OCI-LY7 (cell line): ENCODE measurements at regions not wholly inside any gene's neighbourhood (a gene's known extent, or its start where the extent isn't known, plus 50 kb on each side); places are given as distances from the start of the nearest gene placed in this dataset.

Source experiments
- CTCF ChIP-seq: fragments of 200-600 bp; sonication (generic); conservative IDR thresholded peaks from 2 replicates; pipeline ENCODE4 v1.5.1; 2014; ENCODE audit warnings: mild to moderate bottlenecking, antibody characterized with exemption, low read length, moderate library complexity, mixed read lengths
- EZH2phosphoT487 ChIP-seq: fragments of 200-600 bp; sonication (generic); IDR thresholded peaks from 2 replicates; pipeline ENCODE4 v1.6.1; 2018; ENCODE audit warnings: low read depth, borderline replicate concordance, mild to moderate bottlenecking, mixed run types, antibody characterized with exemption, low read length, moderate library complexity, mixed read lengths

GRCh38 chr2:6589150-6589549, 276.6 kb downstream of the CMPK2 start:
- TF ChIP-seq CTCF (no peak), EZH2phosphoT487 (no peak)
